ENCODE measurements at regions not wholly inside any gene's neighbourhood (a gene's known extent, or its start where the extent isn't known, plus 50 kb on each side); places are given as distances from the start of the nearest gene placed in this dataset.

GRCh38 chr6:82680192-82680591 is 316.6 kb downstream of the TPBG start:
- DNase-seq = no peak

GRCh38 chr6:82681119-82681714 is 317.6 kb downstream of the TPBG start:
- DNase-seq = no peak

GRCh38 chr6:82686719-82687118 is 323.1 kb downstream of the TPBG start:
- no peak for DNase-seq

GRCh38 chr6:82687855-82688254 is 324.2 kb downstream of the TPBG start:
- DNase-seq = no peak

- DNase-seq = no peak
Measured at GRCh38 chr6:82690283-82690682, 326.7 kb downstream of the TPBG start.

GRCh38 chr6:82691997-82692396 is 328.4 kb downstream of the TPBG start:
- DNase-seq = no peak

- DNase-seq = peak; percentile 4
Measured at GRCh38 chr6:82693094-82693493, 329.5 kb downstream of the TPBG start.

- no peak for DNase-seq
Measured at GRCh38 chr6:82701341-82701740, 337.7 kb downstream of the TPBG start.

GRCh38 chr6:82702574-82702973 is 339.0 kb downstream of the TPBG start:
- DNase-seq = no peak

- DNase-seq = no peak
Measured at GRCh38 chr6:82703230-82703629, 339.6 kb downstream of the TPBG start.

GRCh38 chr6:82704045-82704444 is 340.4 kb downstream of the TPBG start:
- DNase-seq = no peak

GRCh38 chr6:82705579-82705978 is 342.0 kb downstream of the TPBG start:
- DNase-seq = no peak

- DNase-seq = no peak
Measured at GRCh38 chr6:82711105-82711827, 347.6 kb downstream of the TPBG start.

- DNase-seq = no peak
Measured at GRCh38 chr6:82711971-82712370, 348.4 kb downstream of the TPBG start.

GRCh38 chr6:82712389-82712788 is 348.8 kb downstream of the TPBG start:
- no peak for DNase-seq

GRCh38 chr6:82712826-82713225 is 349.2 kb downstream of the TPBG start:
- no peak for DNase-seq

- no peak for DNase-seq
Measured at GRCh38 chr6:82720992-82721391, 344.6 kb downstream of the UBE3D start.

- no peak for DNase-seq
Measured at GRCh38 chr6:82735790-82736189, 329.9 kb downstream of the UBE3D start.

GRCh38 chr6:82737965-82738364 is 327.7 kb downstream of the UBE3D start:
- no peak for DNase-seq

- DNase-seq = no peak
Measured at GRCh38 chr6:82738773-82739172, 326.9 kb downstream of the UBE3D start.

GRCh38 chr6:82739303-82739702 is 326.3 kb downstream of the UBE3D start:
- no peak for DNase-seq

- DNase-seq = no peak
Measured at GRCh38 chr6:82740072-82740471, 325.6 kb downstream of the UBE3D start.

- no peak for DNase-seq
Measured at GRCh38 chr6:82741325-82741995, 324.2 kb downstream of the UBE3D start.

GRCh38 chr6:82741996-82742385 is 323.6 kb downstream of the UBE3D start:
- DNase-seq = no peak
